ENCODE measurements at regions not wholly inside any gene's neighbourhood (a gene's known extent, or its start where the extent isn't known, plus 50 kb on each side); places are given as distances from the start of the nearest gene placed in this dataset.

- TF ChIP-seq, protein P1, sequence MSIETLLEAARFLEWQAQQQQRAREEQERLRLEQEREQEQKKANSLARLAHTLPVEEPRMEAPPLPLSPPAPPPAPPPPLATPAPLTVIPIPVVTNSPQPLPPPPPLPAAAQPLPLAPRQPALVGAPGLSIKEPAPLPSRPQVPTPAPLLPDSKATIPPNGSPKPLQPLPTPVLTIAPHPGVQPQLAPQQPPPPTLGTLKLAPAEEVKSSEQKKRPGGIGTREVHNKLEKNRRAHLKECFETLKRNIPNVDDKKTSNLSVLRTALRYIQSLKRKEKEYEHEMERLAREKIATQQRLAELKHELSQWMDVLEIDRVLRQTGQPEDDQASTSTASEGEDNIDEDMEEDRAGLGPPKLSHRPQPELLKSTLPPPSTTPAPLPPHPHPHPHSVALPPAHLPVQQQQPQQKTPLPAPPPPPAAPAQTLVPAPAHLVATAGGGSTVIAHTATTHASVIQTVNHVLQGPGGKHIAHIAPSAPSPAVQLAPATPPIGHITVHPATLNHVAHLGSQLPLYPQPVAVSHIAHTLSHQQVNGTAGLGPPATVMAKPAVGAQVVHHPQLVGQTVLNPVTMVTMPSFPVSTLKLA (IDR thresholded peaks at IDR 0.05): 0 out of 2 replicates have a peak, but pooled peaks have one; percentile 37
- TF ChIP-seq ZNF614 (CRISPR knock-in tag; IDR thresholded peaks at IDR 0.05; ENCODE audit: borderline replicate concordance): 0 out of 2 replicates have a peak, but pooled peaks have one; percentile 54
- TF ChIP-seq ZNF691 (CRISPR knock-in tag; IDR thresholded peaks at IDR 0.05; ENCODE audit: borderline replicate concordance, low read depth): 0 out of 2 replicates have a peak, but pooled peaks have one; percentile 30
- TF ChIP-seq ARID5B (CRISPR knock-in tag; IDR thresholded peaks at IDR 0.05): peak; percentile 69; the same call in 1 of the 2 replicates
- TF ChIP-seq FOXP1 (IDR thresholded peaks at IDR 0.05): no peak
- TF ChIP-seq FOXP1 (CRISPR knock-in tag; IDR thresholded peaks at IDR 0.05): no peak
- TF ChIP-seq RBM22 (optimal IDR thresholded peaks at IDR 0.05; ENCODE audit: low read length): no peak
- peak; percentile 94; the same call in 1 of the 2 replicates for TF ChIP-seq ETV5 (CRISPR knock-in tag; IDR thresholded peaks at IDR 0.05; ENCODE audit: borderline replicate concordance)
- 0 out of 2 replicates have a peak, but pooled peaks have one; percentile 20 for TF ChIP-seq ZNF709 (CRISPR knock-in tag; IDR thresholded peaks at IDR 0.05)
- peak; percentile 85 for TF ChIP-seq RARA (CRISPR knock-in tag; IDR thresholded peaks at IDR 0.05)
- TF ChIP-seq, protein P2, sequence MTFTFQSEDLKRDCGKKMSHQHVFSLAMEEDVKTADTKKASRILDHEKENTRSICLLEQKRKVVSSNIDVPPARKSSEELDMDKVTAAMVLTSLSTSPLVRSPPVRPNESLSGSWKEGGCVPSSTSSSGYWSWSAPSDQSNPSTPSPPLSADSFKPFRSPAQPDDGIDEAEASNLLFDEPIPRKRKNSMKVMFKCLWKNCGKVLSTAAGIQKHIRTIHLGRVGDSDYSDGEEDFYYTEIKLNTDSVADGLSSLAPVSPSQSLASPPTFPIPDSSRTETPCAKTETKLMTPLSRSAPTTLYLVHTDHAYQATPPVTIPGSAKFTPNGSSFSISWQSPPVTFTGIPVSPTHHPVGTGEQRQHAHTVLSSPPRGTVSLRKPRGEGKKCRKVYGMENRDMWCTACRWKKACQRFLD (CRISPR knock-in tag; IDR thresholded peaks at IDR 0.05; ENCODE audit: borderline replicate concordance): no peak
- TF ChIP-seq, protein P3, sequence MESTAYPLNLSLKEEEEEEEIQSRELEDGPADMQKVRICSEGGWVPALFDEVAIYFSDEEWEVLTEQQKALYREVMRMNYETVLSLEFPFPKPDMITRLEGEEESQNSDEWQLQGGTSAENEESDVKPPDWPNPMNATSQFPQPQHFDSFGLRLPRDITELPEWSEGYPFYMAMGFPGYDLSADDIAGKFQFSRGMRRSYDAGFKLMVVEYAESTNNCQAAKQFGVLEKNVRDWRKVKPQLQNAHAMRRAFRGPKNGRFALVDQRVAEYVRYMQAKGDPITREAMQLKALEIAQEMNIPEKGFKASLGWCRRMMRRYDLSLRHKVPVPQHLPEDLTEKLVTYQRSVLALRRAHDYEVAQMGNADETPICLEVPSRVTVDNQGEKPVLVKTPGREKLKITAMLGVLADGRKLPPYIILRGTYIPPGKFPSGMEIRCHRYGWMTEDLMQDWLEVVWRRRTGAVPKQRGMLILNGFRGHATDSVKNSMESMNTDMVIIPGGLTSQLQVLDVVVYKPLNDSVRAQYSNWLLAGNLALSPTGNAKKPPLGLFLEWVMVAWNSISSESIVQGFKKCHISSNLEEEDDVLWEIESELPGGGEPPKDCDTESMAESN (CRISPR knock-in tag; conservative IDR thresholded peaks at IDR 0.05): no peak
- no peak for TF ChIP-seq DNMT3B (CRISPR knock-in tag; conservative IDR thresholded peaks at IDR 0.05)
- TF ChIP-seq ZNF772 (CRISPR knock-in tag; IDR thresholded peaks at IDR 0.05): no peak
- TF ChIP-seq ZNF34 (CRISPR knock-in tag; IDR thresholded peaks at IDR 0.05; ENCODE audit: borderline replicate concordance): no peak
- TF ChIP-seq HOXA9 (CRISPR knock-in tag; IDR thresholded peaks at IDR 0.05; ENCODE audit: borderline replicate concordance): no peak
Measured at GRCh38 chr2:120499784-120500495, 154.0 kb downstream of the INHBB start (continued).
